Esophagus squamous epithelium (tissue), 5 donors: ENCODE measurements at regions not wholly inside any gene's neighbourhood (a gene's known extent, or its start where the extent isn't known, plus 50 kb on each side); places are given as distances from the start of the nearest gene placed in this dataset.
"Not testable (repeated sequence)": the region's sequence is repeated elsewhere in the genome, so short reads cannot be mapped to it uniquely, and the experiment has no call there.

ENCODE experiments used
- DNase-seq: peaks from one replicate; lab custom pipeline; 2025; lab: John Stamatoyannopoulos, UW
- H3K27ac ChIP-seq, 4 donors: fragments of 200-600 bp; sonication (generic); one replicate each; pipeline ENCODE4 v1.5.1; 2016 to 2019; ENCODE audit warnings: mild to moderate bottlenecking in 1 of 4
- H3K27me3 ChIP-seq, 4 donors: fragments of 200-600 bp; sonication (generic); 1 replicate in 3 of 4; 2 replicates in 1 of 4; pipeline versions ENCODE4 v1.5.1 to v1.6.0; 2017 to 2021; ENCODE audit warnings: antibody characterized with exemption in 1 of 4
- H3K36me3 ChIP-seq, 3 donors: fragments of 200-600 bp; sonication (generic); one replicate each; pipeline ENCODE4 v1.5.1; 2016 to 2019
- H3K4me1 ChIP-seq, 3 donors: fragments of 200-600 bp; sonication (generic); one replicate each; pipeline ENCODE4 v1.5.1; 2017 to 2019
- H3K4me3 ChIP-seq, 4 donors: fragments of 200-600 bp; sonication (generic); 1 replicate in 3 of 4; 2 replicates in 1 of 4; pipeline ENCODE4 v1.5.1; 2016 to 2019; ENCODE audit warnings: mild to moderate bottlenecking in 2 of 4, moderate library complexity in 1 of 4
- H3K9me3 ChIP-seq, 3 donors: fragments of 200-600 bp; sonication (generic); one replicate each; pipeline ENCODE4 v1.5.1; 2016 to 2019
- POLR2A ChIP-seq, 4 donors: fragments of 450-650 bp; IDR thresholded peaks; one replicate each; pipeline ENCODE4 v1.6.1; 2017; ENCODE audit warnings: antibody characterized with exemption in 4 of 4, mild to moderate bottlenecking in 4 of 4, moderate library complexity in 3 of 4
- WGBS, 2 donors: methylation state at CpG; one replicate each; pipeline ENCODE4 v1.1.5; 2018; 5-methylcytosine and 5-hydroxymethylcytosine counted together
- intact Hi-C: fragments of 100-400 bp; cut with DNase I; formaldehyde crosslinking; loops from one replicate; pipeline ENCODE4 v1.15.0; 2022
- TF ChIP-seq, protein P1 (sequence below), 6 experiments: fragments of 450-650 bp in 4 of 6; fragments of 200-600 bp in 2 of 6; sonication (generic) in 2 of 6; IDR thresholded peaks; one replicate each; pipeline ENCODE4 v1.5.1; 2016 to 2019; ENCODE audit warnings: antibody characterized with exemption in 6 of 6, mild to moderate bottlenecking in 4 of 6, moderate library complexity in 4 of 6
- donor health status: DM: yes; HTN: yes; CAD: no.

DNA sequence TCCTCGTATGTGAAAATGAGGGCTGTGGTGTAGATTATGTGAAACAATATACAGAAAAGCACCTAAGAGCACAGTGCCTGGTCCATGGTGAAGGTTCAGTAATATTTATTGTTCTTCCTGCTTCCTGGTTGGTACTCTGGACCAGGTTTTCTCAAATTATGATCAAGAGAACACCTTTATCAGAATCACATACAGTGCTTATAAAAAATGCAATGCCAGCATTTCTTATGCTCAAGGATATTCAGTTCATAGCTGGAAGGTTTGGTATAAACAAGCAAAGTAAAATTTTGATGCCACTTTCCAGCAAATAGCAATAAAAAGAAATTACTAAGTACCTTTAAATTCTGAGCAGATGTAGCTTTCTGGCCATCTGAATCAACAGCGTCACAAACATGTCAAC is 1412.4 kb downstream of the RPA4 start:
- no peak overlapping the region for H3K4me3 ChIP-seq
- H3K4me1 ChIP-seq = no peaks in the 10 kb centered on the region
- TF ChIP-seq, protein P1, sequence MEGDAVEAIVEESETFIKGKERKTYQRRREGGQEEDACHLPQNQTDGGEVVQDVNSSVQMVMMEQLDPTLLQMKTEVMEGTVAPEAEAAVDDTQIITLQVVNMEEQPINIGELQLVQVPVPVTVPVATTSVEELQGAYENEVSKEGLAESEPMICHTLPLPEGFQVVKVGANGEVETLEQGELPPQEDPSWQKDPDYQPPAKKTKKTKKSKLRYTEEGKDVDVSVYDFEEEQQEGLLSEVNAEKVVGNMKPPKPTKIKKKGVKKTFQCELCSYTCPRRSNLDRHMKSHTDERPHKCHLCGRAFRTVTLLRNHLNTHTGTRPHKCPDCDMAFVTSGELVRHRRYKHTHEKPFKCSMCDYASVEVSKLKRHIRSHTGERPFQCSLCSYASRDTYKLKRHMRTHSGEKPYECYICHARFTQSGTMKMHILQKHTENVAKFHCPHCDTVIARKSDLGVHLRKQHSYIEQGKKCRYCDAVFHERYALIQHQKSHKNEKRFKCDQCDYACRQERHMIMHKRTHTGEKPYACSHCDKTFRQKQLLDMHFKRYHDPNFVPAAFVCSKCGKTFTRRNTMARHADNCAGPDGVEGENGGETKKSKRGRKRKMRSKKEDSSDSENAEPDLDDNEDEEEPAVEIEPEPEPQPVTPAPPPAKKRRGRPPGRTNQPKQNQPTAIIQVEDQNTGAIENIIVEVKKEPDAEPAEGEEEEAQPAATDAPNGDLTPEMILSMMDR (IDR thresholded peaks at IDR 0.05) = no peak
- TF ChIP-seq POLR2A (IDR thresholded peaks at IDR 0.05) = no peak
- 81 to 92% methylated on average over 2 of the region's 2 CpGs for WGBS, 2 donors
- DNase-seq = no peak
- H3K9me3 ChIP-seq = peaks cover 0 to 3% (median 0%) of the 10 kb centered on the region in 3 donors
- intact Hi-C loops = no loop called here
- no peaks in the 10 kb centered on the region for H3K27me3 ChIP-seq
- no peak overlapping the region for H3K27ac ChIP-seq
- no peaks in the 10 kb centered on the region for H3K36me3 ChIP-seq

- Histone ChIP-seq H3K4me3 (no peak overlapping the region), H3K36me3 (no peaks in the 10 kb centered on the region), H3K9me3 (peaks cover 0 to 3% (median 0%) of the 10 kb centered on the region in 3 donors), H3K27me3 (no peaks in the 10 kb centered on the region), H3K4me1 (no peaks in the 10 kb centered on the region), H3K27ac (no peak overlapping the region)
- no peak for DNase-seq
- intact Hi-C loops = no loop called here
- TF ChIP-seq, protein P1 (IDR thresholded peaks at IDR 0.05) = no peak
- no peak for TF ChIP-seq POLR2A (IDR thresholded peaks at IDR 0.05)
These were observed 1416.1 kb downstream of the RPA4 start for GRCh38 chrX:98299785-98300184.

DNA sequence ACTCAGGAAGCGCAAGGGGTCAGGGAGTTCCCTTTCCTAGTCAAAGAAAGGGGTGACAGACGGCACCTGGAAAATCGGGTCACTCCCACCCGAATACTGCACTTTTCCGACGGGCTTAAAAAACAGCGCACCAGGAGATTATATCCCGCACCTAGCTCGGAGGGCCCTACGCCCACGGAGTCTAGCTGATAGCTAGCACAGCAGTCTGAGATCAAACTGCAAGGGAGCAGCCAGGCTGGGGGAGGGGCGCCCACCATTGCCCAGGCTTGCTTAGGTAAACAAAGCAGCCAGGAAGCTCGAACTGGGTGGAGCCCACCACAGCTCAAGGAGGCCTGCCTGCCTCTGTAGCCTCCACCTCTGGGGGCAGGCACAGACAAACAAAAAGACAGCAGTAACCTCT is 1416.8 kb downstream of the RPA4 start:
- H3K9me3 ChIP-seq, DNase-seq, H3K27me3 ChIP-seq, intact Hi-C loops, H3K4me1 ChIP-seq, H3K4me3 ChIP-seq, H3K27ac ChIP-seq, H3K36me3 ChIP-seq: not testable (repeated sequence)
- 82% methylated on average over 2 of the region's 13 CpGs; no CpG with 5 or more reads in 1 of the 2 donors for WGBS, 2 donors

GRCh38 chrX:98331407-98331806 is 1447.7 kb downstream of the RPA4 start:
- WGBS, 2 donors = 67 to 86% methylated on average over 2 of the region's 2 CpGs

DNA sequence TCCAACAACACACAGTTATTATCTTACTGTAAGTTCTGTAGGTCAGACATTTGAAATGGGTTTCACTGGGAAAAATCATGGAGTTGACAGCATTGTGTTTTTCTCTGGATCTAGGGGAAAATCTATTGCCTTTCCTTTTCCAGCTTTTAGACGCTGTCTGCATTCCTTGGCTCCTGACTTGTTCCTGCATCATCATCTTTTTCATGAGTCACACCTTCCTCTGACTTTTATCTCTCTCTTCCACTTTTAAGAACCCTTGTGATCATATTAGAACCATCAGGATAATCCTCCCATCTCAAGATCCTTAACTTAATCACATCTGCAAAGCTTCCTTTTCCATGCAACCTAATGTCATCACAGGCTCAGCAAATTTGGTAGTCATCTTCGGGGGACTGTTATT is 1454.8 kb downstream of the RPA4 start:
- intact Hi-C loops = no loop called here
- Histone ChIP-seq H3K4me1 (no peaks in the 10 kb centered on the region), H3K9me3 (peaks cover 0 to 3% (median 0%) of the 10 kb centered on the region in 3 donors), H3K27me3 (no peaks in the 10 kb centered on the region), H3K4me3 (no peak overlapping the region), H3K27ac (no peak overlapping the region), H3K36me3 (no peaks in the 10 kb centered on the region)
- WGBS, 2 donors = 40 to 62% methylated on average over 2 of the region's 2 CpGs
- DNase-seq = no peak
- no peak for TF ChIP-seq POLR2A (IDR thresholded peaks at IDR 0.05)
- TF ChIP-seq, protein P1 (IDR thresholded peaks at IDR 0.05) = no peak

More at GRCh38 chrX:98331407-98331806, 1447.7 kb downstream of the RPA4 start:
- intact Hi-C loops = no loop called here
- Histone ChIP-seq H3K4me3 (no peak overlapping the region), H3K27me3 (no peaks in the 10 kb centered on the region), H3K4me1 (no peaks in the 10 kb centered on the region), H3K36me3 (no peaks in the 10 kb centered on the region), H3K9me3 (no peaks in the 10 kb centered on the region), H3K27ac (no peak overlapping the region)
- DNase-seq = no peak
- no peak for TF ChIP-seq POLR2A (IDR thresholded peaks at IDR 0.05)
- TF ChIP-seq, protein P1 (IDR thresholded peaks at IDR 0.05) = no peak

GRCh38 chrX:98350940-98351339 is 1467.2 kb downstream of the RPA4 start:
- intact Hi-C loops = no loop called here
- no peak overlapping the region for H3K4me3 ChIP-seq
- peaks cover 0 to 3% (median 0%) of the 10 kb centered on the region in 4 donors for H3K27me3 ChIP-seq
- no peak overlapping the region for H3K27ac ChIP-seq
- no peak for TF ChIP-seq POLR2A (IDR thresholded peaks at IDR 0.05)
- TF ChIP-seq, protein P1 (IDR thresholded peaks at IDR 0.05) = no peak
- H3K4me1 ChIP-seq = no peaks in the 10 kb centered on the region
- no peaks in the 10 kb centered on the region for H3K9me3 ChIP-seq
- H3K36me3 ChIP-seq = no peaks in the 10 kb centered on the region
- no peak for DNase-seq
